ENCODE measurements at regions not wholly inside any gene's neighbourhood (a gene's known extent, or its start where the extent isn't known, plus 50 kb on each side); places are given as distances from the start of the nearest gene placed in this dataset.

- TF ChIP-seq CTCF (conservative IDR thresholded peaks at IDR 0.05) (no peak), ZFX (IDR thresholded peaks at IDR 0.05) (no peak)
Observed at GRCh38 chr2:14996351-14997014, 364.0 kb downstream of the LRATD1 start.

Measured in C4-2B (cell line).